IMR-90 (cell line): ENCODE measurements at regions not wholly inside any gene's neighbourhood (a gene's known extent, or its start where the extent isn't known, plus 50 kb on each side); places are given as distances from the start of the nearest gene placed in this dataset.

Source experiments
- ATAC-seq: fragments of 200-7000 bp; cut with Tn5 transposase; 2 replicates; pipeline ENCODE4 v1.9.1; 2020; ENCODE audit warnings: low read depth, mild to moderate bottlenecking, moderate library complexity
- BruUV-seq: library from RNA; stranded (reverse); fragments of 400-500 nt; replicated peaks from 2 replicates; lab custom pipeline; 2021; lab: Mats Ljungman, UMichigan
- CTCF ChIA-PET: fragments of 300-600 bp; formaldehyde crosslinking; extraction: SDS; loops from one replicate; lab custom pipeline; 2021; ENCODE audit warnings: antibody characterized with exemption; lab: Yijun Ruan, JAX
- POLR2A ChIA-PET: fragments of 300-600 bp; sonication (Branson Sonifier 250); formaldehyde crosslinking; loops from one replicate; lab custom pipeline; 2022; ENCODE audit warnings: antibody characterized with exemption; ENCODE audit not compliant: unreplicated experiment; lab: Charles Lee
- DNase-seq: peaks from one replicate; pipeline ENCODE4 v3.0.0; 2013
- H2AFZ ChIP-seq: replicated peaks from 2 replicates; pipeline ENCODE3; 2013; ENCODE audit warnings: low read length, mild to moderate bottlenecking; ENCODE audit not compliant: poor library complexity
- H2AK5ac ChIP-seq: 2 replicates; pipeline ENCODE4 v1.6.1; 2013; ENCODE audit warnings: low read depth, low read length, inconsistent platforms
- H2AK9ac ChIP-seq: replicated peaks from 2 replicates; pipeline ENCODE3; 2013; ENCODE audit warnings: mild to moderate bottlenecking, low read depth, low read length, moderate library complexity; ENCODE audit not compliant: poor library complexity
- H2BK120ac ChIP-seq: 2 replicates; pipeline ENCODE4 v1.6.1; 2013; ENCODE audit warnings: low read depth, low read length, inconsistent platforms
- H2BK15ac ChIP-seq: 3 replicates; pipeline ENCODE4 v1.6.1; 2013; ENCODE audit warnings: low read depth, low read length, inconsistent platforms
- H2BK20ac ChIP-seq: 2 replicates; pipeline ENCODE4 v1.6.1; 2013; ENCODE audit warnings: low read depth, mild to moderate bottlenecking, inconsistent platforms, low read length, moderate library complexity
- H2BK5ac ChIP-seq: 2 replicates; pipeline ENCODE4 v1.6.1; 2013; ENCODE audit warnings: mild to moderate bottlenecking, low read depth, low read length, inconsistent platforms; ENCODE audit not compliant: poor library complexity, severe bottlenecking
- H3K14ac ChIP-seq: replicated peaks from 2 replicates; pipeline ENCODE4 v1.6.1; 2013; ENCODE audit warnings: low read depth, low read length, inconsistent platforms
- H3K18ac ChIP-seq: 2 replicates; pipeline ENCODE4 v1.6.1; 2013; ENCODE audit warnings: low read depth, low read length, control low read depth
- H3K23ac ChIP-seq: 2 replicates; pipeline ENCODE4 v1.6.1; 2013; ENCODE audit warnings: low read depth, low read length, inconsistent platforms
- H3K27ac ChIP-seq: 2 replicates; pipeline ENCODE4 v1.5.1; 2013; ENCODE audit warnings: mild to moderate bottlenecking, control low read depth, low read length; ENCODE audit not compliant: insufficient read depth
- H3K27me3 ChIP-seq: 2 replicates; pipeline ENCODE4 v1.6.1; 2013; ENCODE audit warnings: low read length; ENCODE audit not compliant: control insufficient read depth, insufficient read depth
- H3K36me3 ChIP-seq: 2 replicates; pipeline ENCODE4 v1.6.1; 2013; ENCODE audit warnings: low read length, mixed read lengths; ENCODE audit not compliant: control insufficient read depth, insufficient read depth
- H3K4ac ChIP-seq: 2 replicates; pipeline ENCODE4 v1.6.1; 2013; ENCODE audit warnings: low read depth, low read length, inconsistent platforms
- H3K4me1 ChIP-seq: 2 replicates; pipeline ENCODE4 v1.6.1; 2013; ENCODE audit warnings: low read length, mixed read lengths; ENCODE audit not compliant: control insufficient read depth, insufficient read depth
- H3K4me2 ChIP-seq: 2 replicates; pipeline ENCODE4 v1.6.1; 2013; ENCODE audit warnings: low read depth, mild to moderate bottlenecking, control low read depth, low read length, moderate library complexity
- H3K4me3 ChIP-seq: 2 replicates; pipeline ENCODE4 v1.5.1; 2013; ENCODE audit warnings: low read depth, mild to moderate bottlenecking, control low read depth, low read length, moderate library complexity; ENCODE audit not compliant: insufficient read depth
- H3K56ac ChIP-seq: 2 replicates; pipeline ENCODE4 v1.6.1; 2013; ENCODE audit warnings: low read length, inconsistent platforms; ENCODE audit not compliant: insufficient read depth; ENCODE audit errors: extremely low read depth
- H3K79me1 ChIP-seq, 2 experiments: 2 replicates each; pipeline ENCODE4 v1.6.1; 2013; ENCODE audit warnings: low read length in 2 of 2, inconsistent platforms in 1 of 2, low read depth in 1 of 2
- H3K9ac ChIP-seq: 2 replicates; pipeline ENCODE4 v1.6.1; 2013; ENCODE audit warnings: low read depth, low read length, control low read depth
- H3K9me1 ChIP-seq: 2 replicates; pipeline ENCODE4 v1.6.1; 2013; ENCODE audit warnings: low read length, inconsistent platforms; ENCODE audit not compliant: insufficient read depth
- H3K9me3 ChIP-seq: 2 replicates; pipeline ENCODE4 v1.6.1; 2013; ENCODE audit warnings: low read length; ENCODE audit not compliant: control insufficient read depth, insufficient read depth
- H4K20me1 ChIP-seq: 2 replicates; pipeline ENCODE4 v1.6.1; 2013; ENCODE audit warnings: low read length, inconsistent platforms; ENCODE audit not compliant: insufficient read depth
- H4K5ac ChIP-seq: 2 replicates; pipeline ENCODE4 v1.6.1; 2013; ENCODE audit warnings: mild to moderate bottlenecking, low read depth, low read length, control low read depth
- H4K8ac ChIP-seq, 2 experiments: 2 replicates each; pipeline ENCODE4 v1.6.1; 2013; ENCODE audit warnings: low read depth in 2 of 2, low read length in 2 of 2, control low read depth in 1 of 2, inconsistent platforms in 1 of 2
- H4K91ac ChIP-seq: 2 replicates; pipeline ENCODE4 v1.6.1; 2013; ENCODE audit warnings: low read depth, low read length, inconsistent platforms; ENCODE audit not compliant: insufficient read depth
- CHD1 ChIP-seq: IDR thresholded peaks from 2 replicates; pipeline ENCODE4 v1.6.1; 2012; ENCODE audit warnings: low read depth, low read length, improper control_type of control experiment
- CTCF ChIP-seq: conservative IDR thresholded peaks from 2 replicates; pipeline ENCODE4 v1.5.1; 2012; ENCODE audit warnings: mild to moderate bottlenecking, low read depth, low read length, improper control_type of control experiment
- FOS ChIP-seq: fragments of 150-350 bp; IDR thresholded peaks from 2 replicates; pipeline ENCODE4 v1.6.1; 2016; ENCODE audit warnings: low read depth, low read length
- MAFK ChIP-seq: IDR thresholded peaks from 2 replicates; pipeline ENCODE4 v1.6.1; 2012; ENCODE audit warnings: low read depth, low read length, improper control_type of control experiment
- NFE2L2 ChIP-seq: fragments of 150-350 bp; IDR thresholded peaks from 2 replicates; pipeline ENCODE4 v1.6.1; 2016; ENCODE audit warnings: low read depth, mild to moderate bottlenecking, low read length
- POLR2A ChIP-seq: IDR thresholded peaks from 2 replicates; pipeline ENCODE4 v1.6.1; 2012; ENCODE audit warnings: mild to moderate bottlenecking, low read depth, low read length
- RAD21 ChIP-seq: IDR thresholded peaks from 2 replicates; pipeline ENCODE4 v1.6.1; 2012; ENCODE audit warnings: low read length, improper control_type of control experiment
- RCOR1 ChIP-seq: IDR thresholded peaks from 2 replicates; pipeline ENCODE4 v1.6.1; 2012; ENCODE audit warnings: mild to moderate bottlenecking, low read length, improper control_type of control experiment; ENCODE audit not compliant: insufficient replicate concordance
- RFX5 ChIP-seq: IDR thresholded peaks from 2 replicates; pipeline ENCODE4 v1.8.0; 2012; ENCODE audit warnings: low read depth, mild to moderate bottlenecking, low read length, moderate library complexity
- WGBS, 2 experiments: methylation state at CpG; one replicate each; pipeline versions ENCODE4 v1.1.5 to v1.1.7; 2013; ENCODE audit warnings: missing lambda C conversion rate in 2 of 2; ENCODE audit not compliant: insufficient read length in 1 of 2; ENCODE audit errors: extremely low coverage in 2 of 2; 5-methylcytosine and 5-hydroxymethylcytosine counted together
- dilution Hi-C: fragments of 300-500 bp; cut with HindIII; formaldehyde crosslinking; loops from one replicate; pipeline ENCODE4 v1.14.3; 2018; ENCODE audit warnings: low sequenced_read_pairs; ENCODE audit not compliant: unreplicated experiment
- in situ Hi-C: fragments of 300-500 bp; cut with MboI; formaldehyde crosslinking; loops from 3 replicates; pipeline ENCODE4 v1.14.3; 2019; ENCODE audit warnings: low sequenced_read_pairs, inconsistent platforms, mixed read lengths
- intact Hi-C: fragments of 100-400 bp; cut with micrococcal nuclease; formaldehyde crosslinking; loops from 2 replicates; pipeline ENCODE4 v1.10.0; 2022
- TF ChIP-seq, protein P1 (sequence below): fragments of 150-350 bp; IDR thresholded peaks from 2 replicates; pipeline ENCODE4 v1.6.1; 2017; ENCODE audit warnings: mild to moderate bottlenecking, antibody characterized with exemption, low read length, low read depth
- TF ChIP-seq, protein P2 (sequence below): fragments of 150-350 bp; IDR thresholded peaks from 2 replicates; pipeline ENCODE4 v1.6.1; 2016; ENCODE audit warnings: low read depth, mild to moderate bottlenecking, low read length, moderate library complexity, borderline replicate concordance

DNA sequence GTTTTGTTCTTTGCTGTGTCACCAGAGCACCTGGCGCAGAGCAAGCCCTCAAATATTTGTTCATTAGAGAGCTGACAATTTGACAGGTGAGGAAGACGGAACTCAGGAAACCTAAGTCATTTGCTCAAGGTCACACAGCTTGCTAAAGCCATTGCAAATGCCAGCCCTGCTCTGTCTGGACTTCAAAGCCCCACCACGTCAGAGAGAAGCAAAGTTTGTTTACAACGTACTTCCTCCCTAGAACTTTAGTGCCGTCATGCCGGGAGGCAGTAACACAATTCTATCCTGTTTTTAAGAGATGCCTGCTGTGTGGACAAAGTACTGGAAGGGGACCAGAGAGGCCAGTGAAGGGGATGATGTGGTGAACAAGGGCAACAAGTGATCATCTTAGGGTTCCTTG lies 216.6 kb upstream of the PRICKLE2 start:
- intact Hi-C loops (no loop called here), dilution Hi-C loops (no loop called here), in situ Hi-C loops (no loop called here)
- TF ChIP-seq, protein P1, sequence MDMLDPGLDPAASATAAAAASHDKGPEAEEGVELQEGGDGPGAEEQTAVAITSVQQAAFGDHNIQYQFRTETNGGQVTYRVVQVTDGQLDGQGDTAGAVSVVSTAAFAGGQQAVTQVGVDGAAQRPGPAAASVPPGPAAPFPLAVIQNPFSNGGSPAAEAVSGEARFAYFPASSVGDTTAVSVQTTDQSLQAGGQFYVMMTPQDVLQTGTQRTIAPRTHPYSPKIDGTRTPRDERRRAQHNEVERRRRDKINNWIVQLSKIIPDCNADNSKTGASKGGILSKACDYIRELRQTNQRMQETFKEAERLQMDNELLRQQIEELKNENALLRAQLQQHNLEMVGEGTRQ = no peak
- TF ChIP-seq RAD21 = no peak
- no peak for TF ChIP-seq RFX5
- TF ChIP-seq POLR2A = no peak
- TF ChIP-seq MAFK = no peak
- TF ChIP-seq CTCF = no peak
- no peak for TF ChIP-seq RCOR1
- TF ChIP-seq CHD1 = no peak
- TF ChIP-seq NFE2L2 = no peak
- TF ChIP-seq, protein P2, sequence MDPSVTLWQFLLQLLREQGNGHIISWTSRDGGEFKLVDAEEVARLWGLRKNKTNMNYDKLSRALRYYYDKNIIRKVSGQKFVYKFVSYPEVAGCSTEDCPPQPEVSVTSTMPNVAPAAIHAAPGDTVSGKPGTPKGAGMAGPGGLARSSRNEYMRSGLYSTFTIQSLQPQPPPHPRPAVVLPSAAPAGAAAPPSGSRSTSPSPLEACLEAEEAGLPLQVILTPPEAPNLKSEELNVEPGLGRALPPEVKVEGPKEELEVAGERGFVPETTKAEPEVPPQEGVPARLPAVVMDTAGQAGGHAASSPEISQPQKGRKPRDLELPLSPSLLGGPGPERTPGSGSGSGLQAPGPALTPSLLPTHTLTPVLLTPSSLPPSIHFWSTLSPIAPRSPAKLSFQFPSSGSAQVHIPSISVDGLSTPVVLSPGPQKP = no peak
- no peak for TF ChIP-seq FOS
- Histone ChIP-seq H3K27me3 (no peaks in the 10 kb centered on the region), H3K79me1 (peaks cover 8 to 18% of the 10 kb centered on the region in 2 experiments; a peak in 3 of 4 replicates), H3K18ac (peak overlapping the region; percentile 20), H3K4ac (peak overlapping the region; percentile 51), H4K8ac (peak overlapping the region; percentile 3 to 68; a peak in 2 of 4 replicates), H3K56ac (no peak overlapping the region), H2BK20ac (peak overlapping the region; percentile 31; the same call in 1 of the 2 replicates), H4K5ac (peak overlapping the region; percentile 21), H2AK9ac (no peak overlapping the region), H3K4me3 (no peak overlapping the region), H4K91ac (peak overlapping the region; percentile 44), H2AK5ac (peak overlapping the region; percentile 65), H2BK15ac (peak overlapping the region; percentile 52; the same call in 1 of the 3 replicates), H3K4me1 (peaks cover 17% of the 10 kb centered on the region), H3K14ac (peak overlapping the region; percentile 30), H2BK120ac (peak overlapping the region; percentile 54), H3K27ac (peak overlapping the region; percentile 16; the same call in 1 of the 2 replicates), H3K36me3 (peaks cover 4% of the 10 kb centered on the region; the same call in 1 of the 2 replicates), H4K20me1 (peaks cover 3% of the 10 kb centered on the region; the same call in 1 of the 2 replicates), H3K9me3 (no peaks in the 10 kb centered on the region), H3K9me1 (peaks cover 8% of the 10 kb centered on the region; the same call in 1 of the 2 replicates), H3K4me2 (peak overlapping the region; percentile 10; the same call in 1 of the 2 replicates), H3K23ac (peak overlapping the region; percentile 67), H2BK5ac (no peak overlapping the region), H3K9ac (0 out of 2 replicates have a peak overlapping the region, but pooled peaks have one; percentile 9), H2AFZ (peak overlapping the region; percentile 8)
- no peak for ATAC-seq
- no TSS peak for BruUV-seq
- CTCF ChIA-PET = no interaction called here
- POLR2A ChIA-PET = no interaction called here
- WGBS, 2 experiments = no CpG with 5 or more reads among the region's 6 CpGs
- peak; percentile 72 for DNase-seq
